Progenitor cell of endocrine pancreas (in vitro differentiated cells): ENCODE measurements at regions not wholly inside any gene's neighbourhood (a gene's known extent, or its start where the extent isn't known, plus 50 kb on each side); places are given as distances from the start of the nearest gene placed in this dataset.

Experiments
- DNase-seq: peaks from one replicate; pipeline ENCODE4 v3.0.0; 2021; ENCODE audit warnings: low spot score; ENCODE audit not compliant: unreplicated experiment
- H3K27ac Mint-ChIP-seq: 2 replicates; pipeline ENCODE4 v1.8.0; 2021; ENCODE audit warnings: mild to moderate bottlenecking, moderate library complexity, mixed read lengths
- H3K27me3 Mint-ChIP-seq: 2 replicates; pipeline ENCODE4 v1.8.0; 2021; ENCODE audit warnings: mixed read lengths
- H3K36me3 Mint-ChIP-seq: 2 replicates; pipeline ENCODE4 v1.8.0; 2022; ENCODE audit warnings: mixed read lengths; ENCODE audit not compliant: insufficient read depth
- H3K4me1 Mint-ChIP-seq: 2 replicates; pipeline ENCODE4 v1.8.0; 2021; ENCODE audit warnings: low read depth, mixed read lengths
- H3K4me3 Mint-ChIP-seq: 2 replicates; pipeline ENCODE4 v1.8.0; 2021; ENCODE audit warnings: low read depth, mild to moderate bottlenecking, moderate library complexity, mixed read lengths
- H3K9me3 Mint-ChIP-seq: 2 replicates; pipeline ENCODE4 v1.8.0; 2021; ENCODE audit warnings: low read depth, mixed read lengths
- TF ChIP-seq, protein P1 (sequence below): fragments of 200-600 bp; sonication (generic); IDR thresholded peaks from one replicate; pipeline ENCODE4 v1.5.0; 2021; ENCODE audit warnings: antibody characterized with exemption, mild to moderate bottlenecking; ENCODE audit not compliant: unreplicated experiment

- Mint-ChIP-seq H3K9me3 (no peaks in the 10 kb centered on the region), H3K36me3 (no peaks in the 10 kb centered on the region), H3K27ac (no peak overlapping the region), H3K4me1 (no peaks in the 10 kb centered on the region), H3K4me3 (no peak overlapping the region), H3K27me3 (no peaks in the 10 kb centered on the region)
- TF ChIP-seq, protein P1, sequence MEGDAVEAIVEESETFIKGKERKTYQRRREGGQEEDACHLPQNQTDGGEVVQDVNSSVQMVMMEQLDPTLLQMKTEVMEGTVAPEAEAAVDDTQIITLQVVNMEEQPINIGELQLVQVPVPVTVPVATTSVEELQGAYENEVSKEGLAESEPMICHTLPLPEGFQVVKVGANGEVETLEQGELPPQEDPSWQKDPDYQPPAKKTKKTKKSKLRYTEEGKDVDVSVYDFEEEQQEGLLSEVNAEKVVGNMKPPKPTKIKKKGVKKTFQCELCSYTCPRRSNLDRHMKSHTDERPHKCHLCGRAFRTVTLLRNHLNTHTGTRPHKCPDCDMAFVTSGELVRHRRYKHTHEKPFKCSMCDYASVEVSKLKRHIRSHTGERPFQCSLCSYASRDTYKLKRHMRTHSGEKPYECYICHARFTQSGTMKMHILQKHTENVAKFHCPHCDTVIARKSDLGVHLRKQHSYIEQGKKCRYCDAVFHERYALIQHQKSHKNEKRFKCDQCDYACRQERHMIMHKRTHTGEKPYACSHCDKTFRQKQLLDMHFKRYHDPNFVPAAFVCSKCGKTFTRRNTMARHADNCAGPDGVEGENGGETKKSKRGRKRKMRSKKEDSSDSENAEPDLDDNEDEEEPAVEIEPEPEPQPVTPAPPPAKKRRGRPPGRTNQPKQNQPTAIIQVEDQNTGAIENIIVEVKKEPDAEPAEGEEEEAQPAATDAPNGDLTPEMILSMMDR = no peak
- DNase-seq = no peak
Measured at GRCh38 chr4:19580095-19580494, 671.6 kb upstream of the SLIT2 start.

DNA sequence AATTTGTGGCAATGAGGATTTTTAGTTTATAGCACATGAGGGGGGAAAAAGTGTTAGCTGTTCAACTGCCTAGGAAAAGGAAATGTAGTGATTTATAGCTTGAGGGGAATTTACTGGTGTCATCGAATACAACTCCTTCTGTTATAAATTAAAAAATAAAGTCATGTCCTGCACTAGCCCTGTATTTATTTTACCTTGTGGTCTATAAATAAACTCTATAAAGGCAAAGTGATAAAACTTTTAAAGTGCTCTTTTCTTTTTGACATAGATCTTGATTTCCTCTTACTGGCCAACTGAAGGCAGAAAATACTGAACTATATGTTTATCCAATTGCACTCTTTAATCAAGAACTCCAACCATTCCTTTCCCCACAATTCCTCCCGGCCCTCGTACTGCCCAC, 672.1 kb upstream of the SLIT2 start:
- Mint-ChIP-seq H3K36me3 (no peaks in the 10 kb centered on the region), H3K27me3 (no peaks in the 10 kb centered on the region), H3K9me3 (no peaks in the 10 kb centered on the region), H3K4me3 (no peak overlapping the region), H3K27ac (no peak overlapping the region), H3K4me1 (no peaks in the 10 kb centered on the region)
- TF ChIP-seq, protein P1 = no peak
- no peak for DNase-seq

DNA sequence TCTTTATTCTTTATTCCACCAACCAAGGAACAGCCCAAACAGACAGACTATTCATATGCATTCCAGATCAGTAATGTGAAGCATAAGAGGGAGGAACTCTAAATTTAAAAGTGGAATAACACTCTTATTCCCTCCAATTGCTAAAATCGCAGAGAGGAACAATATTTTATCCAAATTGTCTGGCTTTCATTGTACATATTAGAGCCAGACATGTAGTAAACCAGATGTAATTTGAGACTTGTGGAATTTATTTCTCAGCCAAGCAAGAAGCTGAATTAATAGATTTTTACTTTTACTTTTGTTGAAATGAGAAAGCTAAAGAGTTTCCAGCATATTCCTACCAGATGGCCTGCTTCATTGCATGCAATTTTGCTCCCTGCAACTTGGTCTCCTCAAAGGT, 674.6 kb upstream of the SLIT2 start:
- no peaks in the 10 kb centered on the region for H3K36me3 Mint-ChIP-seq
- no peak overlapping the region for H3K4me3 Mint-ChIP-seq
- TF ChIP-seq, protein P1 = no peak
- no peaks in the 10 kb centered on the region for H3K4me1 Mint-ChIP-seq
- no peaks in the 10 kb centered on the region for H3K27me3 Mint-ChIP-seq
- no peak for DNase-seq
- no peaks in the 10 kb centered on the region for H3K9me3 Mint-ChIP-seq
- H3K27ac Mint-ChIP-seq = no peak overlapping the region

GRCh38 chr4:19575924-19576323, 675.8 kb upstream of the SLIT2 start:
- Mint-ChIP-seq H3K27ac (no peak overlapping the region), H3K9me3 (no peaks in the 10 kb centered on the region), H3K4me3 (no peak overlapping the region), H3K36me3 (no peaks in the 10 kb centered on the region), H3K4me1 (no peaks in the 10 kb centered on the region), H3K27me3 (no peaks in the 10 kb centered on the region)
- TF ChIP-seq, protein P1 = no peak
- no peak for DNase-seq

- no peaks in the 10 kb centered on the region for H3K27me3 Mint-ChIP-seq
- H3K4me1 Mint-ChIP-seq = no peaks in the 10 kb centered on the region
- no peaks in the 10 kb centered on the region for H3K36me3 Mint-ChIP-seq
- no peaks in the 10 kb centered on the region for H3K9me3 Mint-ChIP-seq
- TF ChIP-seq, protein P1 = no peak
- DNase-seq = no peak
- H3K4me3 Mint-ChIP-seq = no peak overlapping the region
- H3K27ac Mint-ChIP-seq = no peak overlapping the region
Measured at GRCh38 chr4:19566041-19566440, 685.7 kb upstream of the SLIT2 start.
